ENCODE measurements at regions not wholly inside any gene's neighbourhood (a gene's known extent, or its start where the extent isn't known, plus 50 kb on each side); places are given as distances from the start of the nearest gene placed in this dataset.

GRCh38 chr9:88229434-88229833 lies 91.2 kb upstream of the SPATA31C2 start:
- DNase-seq (ENCODE audit: low spot score) = no peak

DNA sequence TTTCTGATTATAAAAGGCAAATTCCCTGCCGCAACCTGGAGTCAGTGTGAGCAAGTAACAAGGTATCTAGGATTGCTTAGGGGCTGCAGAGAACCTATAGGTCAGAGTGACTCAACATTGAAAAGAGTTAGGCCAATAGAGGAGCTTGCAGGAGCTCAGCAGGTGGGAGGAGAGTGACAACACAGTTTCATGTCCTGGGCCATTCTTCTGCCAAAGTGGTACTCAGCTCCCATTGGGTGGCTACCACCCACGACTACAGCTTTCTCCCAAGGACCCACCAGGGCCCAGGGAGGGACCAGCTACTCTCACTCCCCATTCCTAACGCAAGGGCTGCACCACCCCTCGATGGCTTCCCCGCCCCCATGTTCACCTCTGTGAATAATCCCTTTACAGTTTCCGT lies 86.7 kb upstream of the SPATA31C2 start:
- no peak for DNase-seq (ENCODE audit: low spot score)

DNA sequence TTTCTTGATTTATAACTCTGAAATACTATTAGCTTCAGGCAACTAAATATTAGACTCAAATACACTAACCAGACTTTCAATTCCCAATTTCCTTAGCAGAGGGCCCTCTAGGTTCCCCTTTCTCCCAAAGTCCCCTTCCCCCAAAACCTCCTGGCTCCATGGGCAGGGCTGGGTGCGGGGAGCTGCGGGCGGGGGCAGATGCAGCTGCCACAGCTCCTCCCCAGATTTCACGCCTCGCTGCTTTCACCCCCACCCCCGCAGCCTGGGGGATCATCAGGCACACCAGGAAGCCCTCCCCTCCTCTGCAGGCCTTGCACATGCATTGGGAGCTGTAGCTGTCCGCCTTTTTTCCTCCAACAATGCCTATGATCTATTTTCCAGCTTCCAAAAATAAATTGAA lies 82.8 kb upstream of the SPATA31C2 start:
- DNase-seq (ENCODE audit: low spot score) = no peak

DNA sequence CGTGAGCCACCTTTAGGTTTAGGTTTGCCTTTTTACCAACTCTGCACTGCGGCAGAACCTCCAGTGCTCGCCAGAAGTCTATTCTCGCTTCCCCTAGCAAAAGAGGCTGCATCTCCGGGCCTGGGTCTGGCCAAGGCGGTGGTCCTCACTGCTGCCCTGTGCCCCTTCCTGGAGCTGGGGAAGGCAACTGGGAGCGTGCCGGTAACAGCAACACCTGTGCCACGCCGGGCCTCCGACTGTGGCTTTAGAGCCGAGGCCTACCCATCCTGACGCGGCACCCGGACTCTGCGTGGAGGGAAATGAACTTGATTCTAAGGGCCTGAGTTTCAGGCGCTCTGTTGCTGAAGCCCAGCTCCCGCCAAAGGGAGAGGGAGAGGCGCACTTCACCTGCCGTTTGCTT lies 82.4 kb upstream of the SPATA31C2 start:
- no peak for DNase-seq (ENCODE audit: low spot score)

GRCh38 chr9:88219601-88220000 lies 81.3 kb upstream of the SPATA31C2 start:
- no peak for DNase-seq (ENCODE audit: low spot score)

DNA sequence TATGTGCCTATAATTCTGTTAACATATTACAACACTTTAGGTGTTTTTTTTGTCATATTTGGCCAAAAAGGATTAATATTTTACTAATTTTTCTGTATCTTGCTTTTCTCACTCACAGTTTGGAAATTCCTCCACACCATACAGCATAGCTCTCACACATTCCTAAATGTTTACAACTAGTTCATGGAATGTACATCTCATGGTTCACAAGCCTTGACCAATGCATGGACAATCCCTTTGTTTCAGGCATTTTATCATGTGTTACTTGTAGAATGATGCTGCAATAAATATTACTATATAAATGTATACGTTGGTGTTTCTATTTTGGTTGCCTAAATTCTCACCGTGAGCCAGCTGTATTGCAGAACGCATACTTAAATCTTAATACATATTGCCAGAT lies 80.5 kb upstream of the SPATA31C2 start:
- DNase-seq (ENCODE audit: low spot score) = no peak

DNA sequence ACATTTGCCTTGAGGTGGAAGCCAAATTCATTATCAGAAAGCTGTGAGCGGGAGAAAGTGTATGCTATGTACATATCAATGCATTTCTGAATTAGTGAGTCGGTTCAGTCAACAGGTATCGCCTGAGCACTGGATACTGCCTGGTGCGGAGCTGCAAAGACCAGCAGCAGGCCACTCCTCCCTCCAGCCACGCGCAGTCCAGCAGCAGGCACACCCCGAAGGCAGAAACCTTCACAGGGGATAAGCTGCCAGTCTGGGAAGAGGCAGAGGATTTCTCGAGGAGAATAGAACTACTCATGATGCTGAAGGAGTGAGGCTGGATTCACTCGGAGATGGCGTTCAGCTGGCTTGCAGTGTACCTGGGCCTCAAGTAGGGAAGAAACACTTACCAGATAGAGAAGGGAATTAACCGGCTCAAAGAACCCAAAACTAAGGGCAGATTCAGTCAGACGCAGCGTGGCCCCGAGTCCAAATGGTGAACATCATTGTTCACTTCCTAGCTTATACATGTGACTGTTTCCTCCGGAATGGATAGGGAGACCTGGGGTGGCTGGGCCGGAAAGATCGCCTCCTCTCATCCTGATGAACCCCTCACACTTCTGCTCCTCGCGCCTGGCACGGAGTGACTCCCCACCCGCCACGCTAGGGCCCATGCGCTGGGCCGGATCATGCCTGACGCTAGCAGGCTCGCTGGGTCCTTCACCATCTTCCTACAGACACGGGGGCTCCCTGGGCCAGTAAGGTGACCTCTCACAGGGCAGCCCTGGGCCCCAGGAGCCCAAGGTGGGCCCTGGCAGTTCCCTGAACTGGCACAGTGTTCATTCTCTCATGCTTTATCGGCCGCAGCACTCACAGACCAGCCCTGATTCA lies 78.1 kb upstream of the SPATA31C2 start:
- DNase-seq (ENCODE audit: low spot score) = no peak

- no peak for DNase-seq (ENCODE audit: low spot score)
These were observed 77.2 kb upstream of the SPATA31C2 start for GRCh38 chr9:88215196-88216125.

DNA sequence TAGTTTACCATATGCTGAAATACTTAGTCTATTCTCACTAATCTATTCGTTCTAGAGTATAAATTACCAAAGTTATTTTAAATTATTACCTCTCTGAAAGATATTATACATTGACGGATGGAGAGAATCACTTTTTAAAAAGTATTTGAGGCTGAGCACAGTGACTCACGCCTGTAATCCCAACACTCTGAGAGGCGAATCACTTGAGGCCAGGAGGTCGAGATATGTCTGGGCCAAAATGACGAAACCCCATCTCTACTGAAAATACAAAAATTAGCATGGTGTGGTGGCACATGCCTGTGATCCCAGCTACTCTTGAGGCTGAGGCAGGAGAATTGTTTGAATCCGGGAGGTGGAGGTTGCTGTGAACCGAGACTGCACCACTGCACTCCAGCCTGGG lies 64.0 kb upstream of the SPATA31C2 start:
- DNase-seq (ENCODE audit: low spot score) = no peak

- DNase-seq (ENCODE audit: low spot score) = no peak
These were observed 60.1 kb upstream of the SPATA31C2 start for GRCh38 chr9:88198341-88198807.

DNA sequence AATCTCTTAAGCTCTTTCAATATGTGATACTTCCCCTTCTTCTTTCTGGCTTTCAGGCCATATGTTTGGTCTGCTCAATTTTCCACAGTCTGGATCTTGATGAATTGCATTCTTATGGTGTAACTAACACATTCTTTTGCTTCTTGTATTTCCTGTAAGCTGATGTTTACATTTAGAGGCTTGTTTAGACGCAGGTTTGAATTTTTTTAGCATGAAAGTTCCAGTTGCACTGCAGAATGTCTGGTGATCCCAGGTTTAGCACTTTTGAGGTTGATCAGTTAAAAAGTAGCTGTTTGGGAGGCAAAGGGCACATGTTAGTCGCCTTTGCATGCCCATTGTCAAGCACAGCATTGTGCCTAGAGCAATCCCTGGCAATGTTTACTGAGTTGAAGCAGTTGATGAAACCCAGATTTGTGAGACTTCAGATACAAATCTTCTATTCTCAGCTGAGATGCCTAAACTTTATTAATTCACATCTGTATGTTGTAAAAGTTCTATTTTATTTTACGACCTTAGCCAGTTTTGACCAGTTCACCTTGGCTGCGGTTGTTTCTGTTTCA lies 59.6 kb upstream of the SPATA31C2 start:
- no peak for DNase-seq (ENCODE audit: low spot score)

- no peak for DNase-seq (ENCODE audit: low spot score)
These were observed 58.7 kb upstream of the SPATA31C2 start for GRCh38 chr9:88197016-88197415.

DNA sequence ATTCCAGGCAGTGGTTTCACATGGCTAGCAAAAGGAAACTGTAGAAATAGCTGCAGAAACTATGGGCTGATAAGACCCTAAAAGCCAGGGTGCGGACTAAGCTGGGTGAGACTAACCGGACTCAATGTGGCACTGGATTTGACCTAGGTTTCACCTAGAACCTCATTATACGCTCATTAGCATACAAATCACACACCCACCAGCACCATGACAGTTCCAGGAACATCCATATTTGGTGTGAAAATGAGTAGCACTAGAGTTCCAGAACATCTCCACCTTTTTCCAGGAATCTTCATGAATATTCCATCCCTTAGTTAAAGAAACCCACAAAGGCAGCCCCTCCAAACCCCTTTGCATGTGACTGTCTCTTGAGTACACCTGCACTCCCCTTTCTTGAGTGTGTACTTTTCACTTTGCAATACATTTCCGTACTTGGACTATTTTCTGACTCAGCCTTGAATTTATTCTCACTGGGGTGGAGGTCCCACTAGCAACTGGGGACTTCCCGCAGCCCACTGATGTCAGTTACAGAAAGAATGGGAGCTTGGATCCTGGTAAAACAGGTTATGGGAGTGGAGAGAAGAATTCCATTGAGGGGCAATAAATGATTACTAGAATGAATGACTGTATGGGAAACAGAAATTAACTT lies 58.0 kb upstream of the SPATA31C2 start:
- DNase-seq (ENCODE audit: low spot score) = no peak

DNA sequence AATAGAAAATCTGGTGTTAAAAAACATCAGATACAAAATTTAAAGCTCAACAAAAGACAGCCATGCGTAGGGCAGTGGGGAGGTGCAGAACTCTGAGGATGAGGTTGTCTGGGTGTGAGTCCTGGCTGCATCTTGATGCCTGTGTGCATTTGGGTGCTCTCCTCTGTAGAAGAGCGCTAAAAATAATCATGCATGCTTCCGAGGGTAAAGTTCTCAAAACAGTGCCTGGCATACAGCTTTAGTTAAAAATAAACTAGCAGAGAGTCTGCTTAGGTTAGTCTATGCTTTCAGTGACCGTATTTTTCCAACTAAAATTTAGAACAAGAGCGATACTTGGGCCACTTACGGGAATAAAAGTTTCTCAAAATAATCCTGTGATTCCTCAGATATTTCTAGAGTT lies 55.5 kb upstream of the SPATA31C2 start:
- DNase-seq (ENCODE audit: low spot score) = no peak

- DNase-seq (ENCODE audit: low spot score) = no peak
These were observed 53.2 kb upstream of the SPATA31C2 start for GRCh38 chr9:88191456-88191855.

GRCh38 chr9:88189371-88189770 lies 51.1 kb upstream of the SPATA31C2 start:
- no peak for DNase-seq (ENCODE audit: low spot score)

All from CD4-positive, alpha-beta T cell treated with Interleukin-15 for 4 hours (primary cell).